GM12872 (cell line): ENCODE measurements at regions not wholly inside any gene's neighbourhood (a gene's known extent, or its start where the extent isn't known, plus 50 kb on each side); places are given as distances from the start of the nearest gene placed in this dataset.

Experiments used
- TF ChIP-seq, protein P1 (sequence below): IDR thresholded peaks from 3 replicates; pipeline ENCODE4 v1.5.1; 2011; ENCODE audit warnings: low read depth, mild to moderate bottlenecking, low read length, moderate library complexity; ENCODE audit not compliant: insufficient read depth

DNA sequence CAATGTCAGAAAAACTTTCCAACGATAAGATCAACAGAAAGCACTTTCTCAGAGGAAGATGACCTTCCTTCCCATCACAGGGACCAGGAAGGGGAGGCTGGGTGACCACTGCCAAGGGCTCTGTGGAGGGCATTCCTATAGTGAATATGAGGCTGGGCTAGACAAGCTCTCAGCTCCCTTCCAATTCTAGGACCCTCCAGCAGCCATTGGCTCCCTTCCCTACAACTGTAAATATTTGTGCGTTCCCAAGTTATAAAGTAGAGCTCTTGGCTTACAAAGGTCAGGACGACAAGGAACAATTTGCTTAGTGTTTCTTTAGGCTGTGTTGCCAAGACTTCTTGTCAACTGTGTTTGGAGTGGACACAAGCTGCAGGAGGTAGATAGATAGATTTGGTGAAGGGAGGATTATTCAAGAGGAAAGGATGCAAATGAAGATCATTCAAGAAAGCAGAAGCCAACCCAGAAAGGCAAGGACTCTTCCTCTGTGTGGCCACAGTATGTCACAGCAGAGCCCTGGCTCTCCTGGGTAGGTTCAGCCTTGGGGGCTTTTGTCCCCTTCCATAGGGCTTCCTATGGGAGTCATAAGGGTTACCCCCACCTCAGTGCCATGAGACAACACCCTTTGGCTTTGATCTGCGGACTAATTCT lies 223.6 kb upstream of the TLE3 start:
- TF ChIP-seq, protein P1, sequence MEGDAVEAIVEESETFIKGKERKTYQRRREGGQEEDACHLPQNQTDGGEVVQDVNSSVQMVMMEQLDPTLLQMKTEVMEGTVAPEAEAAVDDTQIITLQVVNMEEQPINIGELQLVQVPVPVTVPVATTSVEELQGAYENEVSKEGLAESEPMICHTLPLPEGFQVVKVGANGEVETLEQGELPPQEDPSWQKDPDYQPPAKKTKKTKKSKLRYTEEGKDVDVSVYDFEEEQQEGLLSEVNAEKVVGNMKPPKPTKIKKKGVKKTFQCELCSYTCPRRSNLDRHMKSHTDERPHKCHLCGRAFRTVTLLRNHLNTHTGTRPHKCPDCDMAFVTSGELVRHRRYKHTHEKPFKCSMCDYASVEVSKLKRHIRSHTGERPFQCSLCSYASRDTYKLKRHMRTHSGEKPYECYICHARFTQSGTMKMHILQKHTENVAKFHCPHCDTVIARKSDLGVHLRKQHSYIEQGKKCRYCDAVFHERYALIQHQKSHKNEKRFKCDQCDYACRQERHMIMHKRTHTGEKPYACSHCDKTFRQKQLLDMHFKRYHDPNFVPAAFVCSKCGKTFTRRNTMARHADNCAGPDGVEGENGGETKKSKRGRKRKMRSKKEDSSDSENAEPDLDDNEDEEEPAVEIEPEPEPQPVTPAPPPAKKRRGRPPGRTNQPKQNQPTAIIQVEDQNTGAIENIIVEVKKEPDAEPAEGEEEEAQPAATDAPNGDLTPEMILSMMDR: no peak

DNA sequence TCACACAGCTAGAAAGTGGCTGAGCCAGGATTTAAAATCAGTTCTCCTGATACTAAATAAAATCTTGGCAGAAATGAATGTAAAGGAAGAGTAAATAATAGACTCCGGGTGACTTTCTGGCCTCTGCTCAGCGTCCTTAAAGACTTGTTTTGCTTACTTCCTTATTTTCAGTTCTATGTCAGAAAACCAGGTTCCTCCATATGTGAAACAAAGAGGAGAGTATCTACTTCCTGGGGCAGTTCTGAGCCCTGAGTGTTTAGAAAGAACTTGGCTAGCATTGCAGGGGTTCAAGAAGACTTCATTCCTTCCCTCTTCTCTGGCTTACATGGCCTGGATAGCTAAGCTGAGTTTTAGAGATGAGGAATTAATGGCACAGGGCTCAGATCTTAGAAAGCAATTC lies 222.8 kb upstream of the TLE3 start:
- TF ChIP-seq, protein P1: no peak

DNA sequence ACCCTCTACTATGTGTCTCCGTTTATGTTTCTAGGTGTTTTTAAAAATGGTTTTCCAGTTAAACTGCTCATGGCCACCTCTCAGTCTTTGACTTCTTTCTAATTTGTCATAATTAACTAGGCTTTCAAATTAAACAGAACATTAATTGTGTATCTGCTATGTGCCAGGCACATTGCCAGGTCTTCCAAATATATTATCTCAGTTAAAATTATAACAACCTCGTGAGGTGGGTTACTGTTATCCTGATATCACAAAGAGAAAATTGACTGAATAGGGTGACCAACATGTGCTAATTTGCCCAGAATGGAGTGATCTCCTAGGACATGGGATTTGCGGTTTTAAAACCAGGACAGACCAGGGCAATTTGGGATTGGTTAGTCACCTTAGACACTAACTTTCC lies 222.4 kb upstream of the TLE3 start:
- TF ChIP-seq, protein P1: no peak

DNA sequence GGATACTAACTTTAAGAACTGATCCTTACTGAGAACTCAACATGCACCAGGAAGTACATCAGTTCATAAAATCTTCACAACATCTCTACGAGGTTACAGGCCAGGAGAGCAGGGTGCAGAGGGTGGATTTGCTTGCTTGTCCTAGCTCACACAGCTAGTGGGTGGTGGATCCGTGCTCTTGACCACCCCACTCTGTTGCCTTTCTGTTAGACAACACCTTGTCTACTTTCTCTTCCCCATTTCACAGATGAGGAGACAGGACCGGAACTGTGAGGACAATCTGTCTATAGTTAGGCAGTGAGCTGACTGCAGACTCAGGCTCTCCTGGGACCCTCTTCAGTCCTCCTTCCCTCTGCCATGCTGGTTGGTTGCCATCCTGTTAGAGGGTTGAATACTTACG lies 221.7 kb upstream of the TLE3 start:
- TF ChIP-seq, protein P1: no peak

DNA sequence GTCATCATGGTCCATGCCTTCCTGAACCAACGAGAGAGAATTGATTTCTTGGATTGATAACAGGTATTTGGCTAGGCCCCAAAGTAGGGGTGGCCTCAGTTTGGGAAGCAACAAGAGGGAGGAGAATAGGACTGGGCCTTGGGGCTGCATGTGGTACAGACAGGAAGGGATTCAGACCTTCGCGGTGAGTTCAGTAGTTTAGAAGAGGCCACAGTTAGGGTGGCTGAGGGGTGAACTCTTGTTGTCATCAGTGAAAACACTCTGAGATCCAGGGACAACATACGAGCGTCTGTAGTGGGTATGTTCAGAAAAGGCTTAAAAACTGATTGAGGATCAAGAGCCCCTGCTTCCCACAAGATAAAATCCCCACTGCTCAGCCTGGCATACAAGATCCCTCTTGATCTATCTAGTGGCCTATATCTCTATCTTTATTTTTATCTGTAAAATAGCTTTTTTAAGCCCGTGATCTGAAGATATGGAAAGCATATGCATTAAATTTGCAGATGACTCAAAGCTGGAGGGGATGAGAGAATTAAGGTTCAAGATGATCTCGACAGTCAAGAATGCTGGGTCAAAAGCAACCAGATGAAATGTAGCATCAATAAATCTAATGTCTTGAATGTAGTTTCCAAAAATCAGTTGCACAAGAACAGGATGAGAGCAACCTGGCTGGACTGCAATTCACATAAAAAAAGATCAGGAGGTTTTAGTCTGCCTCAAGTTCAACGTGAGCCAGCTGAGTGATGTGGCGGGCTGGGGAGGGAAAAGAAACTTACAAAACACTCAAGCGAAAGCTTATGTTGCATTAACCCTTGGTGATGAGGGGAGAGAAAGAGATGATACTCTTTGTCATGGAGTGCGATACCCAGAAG lies 221.1 kb upstream of the TLE3 start:
- TF ChIP-seq, protein P1: no peak

DNA sequence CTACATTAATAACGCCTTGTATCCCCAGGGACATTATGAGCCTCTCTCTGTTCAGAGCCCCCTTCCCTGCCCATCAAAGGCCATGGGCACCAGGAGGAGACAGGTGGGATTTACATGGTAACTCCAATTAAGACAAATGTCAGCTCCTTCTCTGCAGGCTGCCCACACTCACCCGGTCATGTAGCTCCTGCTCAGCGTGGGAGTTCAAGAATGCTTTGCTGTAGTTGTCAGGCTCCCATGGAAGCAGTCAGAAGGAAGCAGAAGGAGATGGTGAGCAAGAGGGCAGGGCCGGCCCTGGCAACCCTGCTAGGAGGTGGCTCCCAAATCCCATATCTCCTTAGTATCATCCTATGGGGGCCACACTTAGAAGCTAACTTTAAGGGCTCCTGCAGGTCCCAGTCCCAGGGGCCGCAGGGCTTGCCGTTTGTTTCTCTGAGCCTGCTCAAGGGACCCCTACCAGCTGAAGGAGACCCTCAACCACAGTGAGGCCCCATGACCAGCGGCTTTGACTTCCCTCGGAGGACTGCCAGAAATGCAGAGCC lies 218.4 kb upstream of the TLE3 start:
- TF ChIP-seq, protein P1: no peak

DNA sequence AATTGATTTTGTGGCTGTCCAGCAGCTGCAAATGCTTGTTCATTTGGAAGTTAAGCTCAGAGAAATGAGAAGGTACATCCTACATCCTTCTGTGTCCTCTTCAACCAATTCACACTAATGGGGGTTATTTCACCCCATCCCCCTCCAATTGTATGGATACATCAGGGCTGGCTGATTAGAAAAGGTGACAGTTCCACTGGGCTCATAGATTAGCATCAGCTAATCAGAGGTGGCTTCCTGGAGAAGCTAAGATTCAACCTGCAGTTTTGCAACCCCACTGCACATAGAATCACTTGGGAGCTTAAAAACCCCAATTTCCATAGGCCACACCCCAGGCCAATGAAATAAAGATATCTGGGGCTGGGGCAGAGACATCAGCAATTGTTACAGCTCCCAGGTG lies 217.7 kb upstream of the TLE3 start:
- TF ChIP-seq, protein P1: no peak
